Neural cell (in vitro differentiated cells): ENCODE measurements at regions not wholly inside any gene's neighbourhood (a gene's known extent, or its start where the extent isn't known, plus 50 kb on each side); places are given as distances from the start of the nearest gene placed in this dataset.

Source experiments
- H2AFZ ChIP-seq: fragments of 200-600, 300-800 bp; sonication (generic), shearing (Covaris generic); 2 replicates; pipeline ENCODE4 v1.6.0; 2014; ENCODE audit warnings: low read depth, mild to moderate bottlenecking, antibody characterized with exemption, low read length, moderate library complexity
- H3F3A ChIP-seq: fragments of 200-600 bp; shearing (Covaris generic); 2 replicates; pipeline ENCODE4 v1.6.1; 2016; ENCODE audit warnings: mild to moderate bottlenecking, moderate library complexity, mixed read lengths, antibody characterized with exemption, low read length; ENCODE audit not compliant: insufficient read depth, poor library complexity, severe bottlenecking
- H3K27ac ChIP-seq: fragments of 200-600, 300-800 bp; sonication (generic), shearing (Covaris generic); 2 replicates; pipeline ENCODE4 v1.5.1; 2014; ENCODE audit warnings: mild to moderate bottlenecking, low read length, moderate library complexity
- H3K27me3 ChIP-seq: fragments of 300-800, 200-600 bp; sonication (generic), shearing (Covaris generic); 2 replicates; pipeline ENCODE4 v1.6.0; 2014; ENCODE audit warnings: mild to moderate bottlenecking, low read depth, low read length, moderate library complexity; ENCODE audit not compliant: insufficient read depth
- H3K36me3 ChIP-seq: fragments of 300-800, 200-600 bp; sonication (generic), shearing (Covaris generic); 2 replicates; pipeline ENCODE4 v1.5.1; 2014; ENCODE audit warnings: mild to moderate bottlenecking, antibody characterized with exemption, low read length, moderate library complexity; ENCODE audit not compliant: insufficient read depth
- H3K4me2 ChIP-seq: fragments of 300-800, 200-600 bp; sonication (generic), shearing (Covaris generic); 2 replicates; pipeline ENCODE4 v1.6.0; 2014; ENCODE audit warnings: mild to moderate bottlenecking, low read length
- H3K4me3 ChIP-seq: fragments of 300-800, 200-600 bp; sonication (generic), shearing (Covaris generic); 2 replicates; pipeline ENCODE4 v1.5.1; 2014; ENCODE audit warnings: mild to moderate bottlenecking, low read length, moderate library complexity
- H3K79me2 ChIP-seq: fragments of 200-600 bp; shearing (Covaris generic); replicated peaks from 2 replicates; pipeline ENCODE4 v1.6.0; 2014; ENCODE audit warnings: mild to moderate bottlenecking, low read length, moderate library complexity; ENCODE audit not compliant: insufficient read depth
- H3K9ac ChIP-seq: fragments of 300-800, 200-600 bp; sonication (generic), shearing (Covaris generic); 2 replicates; pipeline ENCODE4 v1.6.1; 2016; ENCODE audit warnings: mild to moderate bottlenecking, low read length, mixed read lengths
- H3K9me2 ChIP-seq: fragments of 200-600 bp; shearing (Covaris generic); 2 replicates; pipeline ENCODE4 v1.6.1; 2016; ENCODE audit warnings: mild to moderate bottlenecking, low read length, mixed read lengths; ENCODE audit not compliant: insufficient read depth
- H3K9me3 ChIP-seq: fragments of 200-600, 300-800 bp; sonication (generic), shearing (Covaris generic); 2 replicates; pipeline ENCODE4 v1.6.1; 2016; ENCODE audit warnings: mild to moderate bottlenecking, mixed run types, low read length, moderate library complexity, mixed read lengths
- H4K20me1 ChIP-seq: fragments of 200-600 bp; shearing (Covaris generic); 2 replicates; pipeline ENCODE4 v1.6.1; 2016; ENCODE audit warnings: mild to moderate bottlenecking, mixed run types; ENCODE audit not compliant: insufficient read depth
- EP300 ChIP-seq: fragments of 450-650 bp; conservative IDR thresholded peaks from 2 replicates; pipeline ENCODE4 v1.6.1; 2014; ENCODE audit warnings: antibody characterized with exemption, mild to moderate bottlenecking, moderate library complexity; ENCODE audit not compliant: poor library complexity, severe bottlenecking
- EZH2 ChIP-seq: fragments of 200-600, 300-800 bp; shearing (Covaris generic), sonication (generic); IDR thresholded peaks from 2 replicates; pipeline ENCODE4 v1.6.1; 2014; ENCODE audit warnings: antibody characterized with exemption, low read length, borderline replicate concordance, mild to moderate bottlenecking; ENCODE audit not compliant: insufficient read depth, poor library complexity, severe bottlenecking
- MXI1 ChIP-seq: fragments of 450-650 bp; conservative IDR thresholded peaks from 2 replicates; pipeline ENCODE4 v1.6.1; 2014; ENCODE audit warnings: antibody characterized with exemption, mild to moderate bottlenecking; ENCODE audit not compliant: poor library complexity, severe bottlenecking
- POLR2AphosphoS5 ChIP-seq: IDR thresholded peaks from 2 replicates; pipeline ENCODE4 v1.6.1; 2012
- RAD21 ChIP-seq: fragments of 450-650 bp; conservative IDR thresholded peaks from 2 replicates; pipeline ENCODE4 v1.6.1; 2014; ENCODE audit warnings: antibody characterized with exemption, mild to moderate bottlenecking, moderate library complexity
- SMC3 ChIP-seq: fragments of 450-650 bp; conservative IDR thresholded peaks from 2 replicates; pipeline ENCODE4 v1.6.1; 2014; ENCODE audit warnings: antibody characterized with exemption, mild to moderate bottlenecking, moderate library complexity; ENCODE audit not compliant: poor library complexity
- TAF1 ChIP-seq: IDR thresholded peaks from 2 replicates; pipeline ENCODE4 v1.6.1; 2012; ENCODE audit warnings: low read depth
- TF ChIP-seq, protein P1 (sequence below): fragments of 450-650 bp; IDR thresholded peaks from 2 replicates; pipeline ENCODE4 v1.5.1; 2014; ENCODE audit warnings: antibody characterized with exemption, mild to moderate bottlenecking, moderate library complexity; ENCODE audit not compliant: poor library complexity, severe bottlenecking
- TF ChIP-seq, protein P2 (sequence below): IDR thresholded peaks from 2 replicates; pipeline ENCODE4 v1.6.1; 2012; ENCODE audit warnings: borderline replicate concordance

DNA sequence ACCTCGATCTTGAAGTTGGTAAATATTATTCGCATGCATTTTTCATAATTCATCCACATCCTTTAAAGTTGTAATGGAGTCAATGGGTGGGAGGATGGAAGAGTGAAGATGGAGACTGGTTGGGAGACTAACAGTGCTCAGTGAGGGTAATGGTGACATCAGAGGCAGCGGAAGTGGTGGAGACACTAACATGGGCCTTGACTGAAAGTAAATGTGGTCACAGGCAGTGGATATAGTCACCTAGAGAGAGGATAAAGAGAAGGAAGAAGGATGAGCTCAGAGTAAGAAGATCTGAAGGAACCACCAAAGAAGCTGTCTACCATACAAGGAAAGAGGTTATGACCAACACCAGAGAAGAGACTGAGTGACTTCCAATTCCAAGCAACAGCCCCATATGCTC is 281.6 kb upstream of the STT3B start:
- no peak overlapping the region for H3K9ac ChIP-seq
- H3F3A ChIP-seq: no peaks in the 10 kb centered on the region
- H3K79me2 ChIP-seq: no peaks in the 10 kb centered on the region
- no peak overlapping the region for H2AFZ ChIP-seq
- no peaks in the 10 kb centered on the region for H3K36me3 ChIP-seq
- H4K20me1 ChIP-seq: no peaks in the 10 kb centered on the region
- no peaks in the 10 kb centered on the region for H3K9me3 ChIP-seq
- no peaks in the 10 kb centered on the region for H3K27me3 ChIP-seq
- TF ChIP-seq RAD21 (no peak), TAF1 (no peak), EP300 (no peak), EZH2 (no peak)
- TF ChIP-seq, protein P1, sequence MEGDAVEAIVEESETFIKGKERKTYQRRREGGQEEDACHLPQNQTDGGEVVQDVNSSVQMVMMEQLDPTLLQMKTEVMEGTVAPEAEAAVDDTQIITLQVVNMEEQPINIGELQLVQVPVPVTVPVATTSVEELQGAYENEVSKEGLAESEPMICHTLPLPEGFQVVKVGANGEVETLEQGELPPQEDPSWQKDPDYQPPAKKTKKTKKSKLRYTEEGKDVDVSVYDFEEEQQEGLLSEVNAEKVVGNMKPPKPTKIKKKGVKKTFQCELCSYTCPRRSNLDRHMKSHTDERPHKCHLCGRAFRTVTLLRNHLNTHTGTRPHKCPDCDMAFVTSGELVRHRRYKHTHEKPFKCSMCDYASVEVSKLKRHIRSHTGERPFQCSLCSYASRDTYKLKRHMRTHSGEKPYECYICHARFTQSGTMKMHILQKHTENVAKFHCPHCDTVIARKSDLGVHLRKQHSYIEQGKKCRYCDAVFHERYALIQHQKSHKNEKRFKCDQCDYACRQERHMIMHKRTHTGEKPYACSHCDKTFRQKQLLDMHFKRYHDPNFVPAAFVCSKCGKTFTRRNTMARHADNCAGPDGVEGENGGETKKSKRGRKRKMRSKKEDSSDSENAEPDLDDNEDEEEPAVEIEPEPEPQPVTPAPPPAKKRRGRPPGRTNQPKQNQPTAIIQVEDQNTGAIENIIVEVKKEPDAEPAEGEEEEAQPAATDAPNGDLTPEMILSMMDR: no peak
- TF ChIP-seq, protein P2, sequence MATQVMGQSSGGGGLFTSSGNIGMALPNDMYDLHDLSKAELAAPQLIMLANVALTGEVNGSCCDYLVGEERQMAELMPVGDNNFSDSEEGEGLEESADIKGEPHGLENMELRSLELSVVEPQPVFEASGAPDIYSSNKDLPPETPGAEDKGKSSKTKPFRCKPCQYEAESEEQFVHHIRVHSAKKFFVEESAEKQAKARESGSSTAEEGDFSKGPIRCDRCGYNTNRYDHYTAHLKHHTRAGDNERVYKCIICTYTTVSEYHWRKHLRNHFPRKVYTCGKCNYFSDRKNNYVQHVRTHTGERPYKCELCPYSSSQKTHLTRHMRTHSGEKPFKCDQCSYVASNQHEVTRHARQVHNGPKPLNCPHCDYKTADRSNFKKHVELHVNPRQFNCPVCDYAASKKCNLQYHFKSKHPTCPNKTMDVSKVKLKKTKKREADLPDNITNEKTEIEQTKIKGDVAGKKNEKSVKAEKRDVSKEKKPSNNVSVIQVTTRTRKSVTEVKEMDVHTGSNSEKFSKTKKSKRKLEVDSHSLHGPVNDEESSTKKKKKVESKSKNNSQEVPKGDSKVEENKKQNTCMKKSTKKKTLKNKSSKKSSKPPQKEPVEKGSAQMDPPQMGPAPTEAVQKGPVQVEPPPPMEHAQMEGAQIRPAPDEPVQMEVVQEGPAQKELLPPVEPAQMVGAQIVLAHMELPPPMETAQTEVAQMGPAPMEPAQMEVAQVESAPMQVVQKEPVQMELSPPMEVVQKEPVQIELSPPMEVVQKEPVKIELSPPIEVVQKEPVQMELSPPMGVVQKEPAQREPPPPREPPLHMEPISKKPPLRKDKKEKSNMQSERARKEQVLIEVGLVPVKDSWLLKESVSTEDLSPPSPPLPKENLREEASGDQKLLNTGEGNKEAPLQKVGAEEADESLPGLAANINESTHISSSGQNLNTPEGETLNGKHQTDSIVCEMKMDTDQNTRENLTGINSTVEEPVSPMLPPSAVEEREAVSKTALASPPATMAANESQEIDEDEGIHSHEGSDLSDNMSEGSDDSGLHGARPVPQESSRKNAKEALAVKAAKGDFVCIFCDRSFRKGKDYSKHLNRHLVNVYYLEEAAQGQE: no peak
- H3K27ac ChIP-seq: no peak overlapping the region
- H3K9me2 ChIP-seq: no peaks in the 10 kb centered on the region
- H3K4me2 ChIP-seq: no peak overlapping the region
- no peak overlapping the region for H3K4me3 ChIP-seq

DNA sequence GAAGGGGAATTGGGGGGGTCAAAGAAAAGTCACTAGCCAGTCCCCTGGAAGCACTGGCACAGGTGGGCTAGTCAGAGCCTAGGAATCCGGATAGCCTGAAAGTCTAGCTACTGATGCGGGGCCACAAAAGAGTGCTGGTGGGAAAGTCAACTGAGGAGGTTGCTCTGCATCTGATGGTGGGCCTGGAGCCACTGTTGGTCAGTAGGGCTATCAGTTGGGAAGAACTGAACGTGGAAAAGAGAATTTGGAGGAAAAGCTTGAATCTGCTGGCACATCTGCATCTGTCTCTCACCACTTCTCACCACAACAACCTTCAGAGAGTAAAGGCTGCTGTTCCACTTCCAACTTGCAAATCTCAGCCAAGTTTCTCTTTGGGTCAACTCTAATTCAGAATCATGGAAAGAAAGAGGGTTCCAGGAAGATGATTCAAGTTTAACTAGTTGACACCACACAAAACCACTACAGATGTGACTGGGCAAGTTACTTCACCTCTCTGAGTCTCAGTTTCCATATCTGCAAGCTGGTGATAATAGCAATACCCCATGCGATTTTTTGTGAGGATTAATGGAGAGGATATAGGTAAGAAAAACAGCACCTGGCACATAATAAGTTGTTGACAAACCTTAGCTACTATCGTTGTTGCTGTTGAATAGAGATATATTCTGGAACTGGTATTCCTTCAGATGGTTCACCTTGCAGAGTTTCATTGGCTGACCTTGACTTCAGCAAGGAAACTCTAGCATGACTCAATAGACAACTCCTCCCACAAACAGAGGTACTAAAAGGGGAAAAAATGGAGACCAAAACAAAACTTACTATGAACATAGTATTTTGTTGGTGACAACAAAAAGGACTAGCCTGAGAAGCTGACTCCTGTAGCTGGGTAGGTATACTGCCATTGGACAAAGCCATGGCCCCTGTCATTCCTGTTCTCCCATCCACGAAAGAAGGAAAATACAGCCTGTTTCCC is 280.2 kb upstream of the STT3B start:
- no peak overlapping the region for H3K27ac ChIP-seq
- no peak overlapping the region for H3K9ac ChIP-seq
- no peak overlapping the region for H3K4me2 ChIP-seq
- no peaks in the 10 kb centered on the region for H3K36me3 ChIP-seq
- no peaks in the 10 kb centered on the region for H3K79me2 ChIP-seq
- H3K9me3 ChIP-seq: no peaks in the 10 kb centered on the region
- no peaks in the 10 kb centered on the region for H4K20me1 ChIP-seq
- H3F3A ChIP-seq: no peaks in the 10 kb centered on the region
- no peak for TF ChIP-seq SMC3
- TF ChIP-seq, protein P2: no peak
- no peak for TF ChIP-seq EZH2
- TF ChIP-seq TAF1: no peak
- TF ChIP-seq POLR2AphosphoS5: no peak
- TF ChIP-seq RAD21: no peak
- TF ChIP-seq MXI1: no peak
- TF ChIP-seq EP300: no peak
- TF ChIP-seq, protein P1: no peak
- H2AFZ ChIP-seq: no peak overlapping the region
- H3K9me2 ChIP-seq: no peaks in the 10 kb centered on the region
- no peak overlapping the region for H3K4me3 ChIP-seq
- no peaks in the 10 kb centered on the region for H3K27me3 ChIP-seq
